PFSK-1 (cell line): ENCODE measurements at regions not wholly inside any gene's neighbourhood (a gene's known extent, or its start where the extent isn't known, plus 50 kb on each side); places are given as distances from the start of the nearest gene placed in this dataset.

ENCODE experiments used
- FOXP2 ChIP-seq: optimal IDR thresholded peaks from 2 replicates; pipeline ENCODE3; 2011; ENCODE audit warnings: borderline replicate concordance, control low read depth, inconsistent platforms; ENCODE audit not compliant: insufficient read depth; ENCODE audit errors: extremely low read length, extremely low read depth
- POLR2AphosphoS5 ChIP-seq: IDR thresholded peaks from 2 replicates; pipeline ENCODE4 v1.6.1; 2012; ENCODE audit warnings: low read depth, mild to moderate bottlenecking, control low read depth, low read length, moderate library complexity
- SIN3A ChIP-seq: IDR thresholded peaks from 2 replicates; pipeline ENCODE4 v1.6.1; 2012; ENCODE audit warnings: mild to moderate bottlenecking, low read length, moderate library complexity, borderline replicate concordance; ENCODE audit not compliant: insufficient read depth
- TAF1 ChIP-seq: IDR thresholded peaks from 2 replicates; pipeline ENCODE4 v1.6.1; 2012; ENCODE audit warnings: low read length, control low read depth, borderline replicate concordance; ENCODE audit not compliant: insufficient read depth
- TF ChIP-seq, protein P1 (sequence below), 2 experiments: IDR thresholded peaks; 2 replicates each; pipeline versions ENCODE4 v1.6.1 to v1.8.0; 2011 to 2012; ENCODE audit warnings: low read depth in 2 of 2, low read length in 2 of 2, control low read depth in 1 of 2, inconsistent platforms in 1 of 2, mild to moderate bottlenecking in 1 of 2, moderate library complexity in 1 of 2; ENCODE audit not compliant: insufficient read depth in 1 of 2

DNA sequence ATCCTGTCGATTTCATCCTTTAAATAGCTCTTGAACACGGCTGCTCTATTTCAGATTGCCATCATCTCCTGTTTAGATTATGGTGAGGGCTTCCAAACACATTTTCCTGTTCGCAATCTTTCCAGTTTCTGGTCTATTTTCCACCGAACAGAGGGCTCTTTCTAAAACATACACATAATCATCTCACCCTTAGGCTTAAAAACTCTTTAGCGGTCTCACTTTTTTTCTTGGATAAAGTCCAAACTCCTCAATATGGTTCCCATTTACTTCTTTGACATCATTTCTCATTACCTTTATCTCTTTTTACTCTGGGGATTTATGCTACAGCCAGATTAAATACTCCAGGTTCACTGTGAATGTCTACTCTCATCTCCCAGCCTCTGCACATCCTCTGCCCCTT lies 103.4 kb upstream of the STMND1 start:
- TF ChIP-seq, protein P1, sequence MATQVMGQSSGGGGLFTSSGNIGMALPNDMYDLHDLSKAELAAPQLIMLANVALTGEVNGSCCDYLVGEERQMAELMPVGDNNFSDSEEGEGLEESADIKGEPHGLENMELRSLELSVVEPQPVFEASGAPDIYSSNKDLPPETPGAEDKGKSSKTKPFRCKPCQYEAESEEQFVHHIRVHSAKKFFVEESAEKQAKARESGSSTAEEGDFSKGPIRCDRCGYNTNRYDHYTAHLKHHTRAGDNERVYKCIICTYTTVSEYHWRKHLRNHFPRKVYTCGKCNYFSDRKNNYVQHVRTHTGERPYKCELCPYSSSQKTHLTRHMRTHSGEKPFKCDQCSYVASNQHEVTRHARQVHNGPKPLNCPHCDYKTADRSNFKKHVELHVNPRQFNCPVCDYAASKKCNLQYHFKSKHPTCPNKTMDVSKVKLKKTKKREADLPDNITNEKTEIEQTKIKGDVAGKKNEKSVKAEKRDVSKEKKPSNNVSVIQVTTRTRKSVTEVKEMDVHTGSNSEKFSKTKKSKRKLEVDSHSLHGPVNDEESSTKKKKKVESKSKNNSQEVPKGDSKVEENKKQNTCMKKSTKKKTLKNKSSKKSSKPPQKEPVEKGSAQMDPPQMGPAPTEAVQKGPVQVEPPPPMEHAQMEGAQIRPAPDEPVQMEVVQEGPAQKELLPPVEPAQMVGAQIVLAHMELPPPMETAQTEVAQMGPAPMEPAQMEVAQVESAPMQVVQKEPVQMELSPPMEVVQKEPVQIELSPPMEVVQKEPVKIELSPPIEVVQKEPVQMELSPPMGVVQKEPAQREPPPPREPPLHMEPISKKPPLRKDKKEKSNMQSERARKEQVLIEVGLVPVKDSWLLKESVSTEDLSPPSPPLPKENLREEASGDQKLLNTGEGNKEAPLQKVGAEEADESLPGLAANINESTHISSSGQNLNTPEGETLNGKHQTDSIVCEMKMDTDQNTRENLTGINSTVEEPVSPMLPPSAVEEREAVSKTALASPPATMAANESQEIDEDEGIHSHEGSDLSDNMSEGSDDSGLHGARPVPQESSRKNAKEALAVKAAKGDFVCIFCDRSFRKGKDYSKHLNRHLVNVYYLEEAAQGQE (IDR thresholded peaks at IDR 0.05; ENCODE audit: insufficient read depth in 1 of 2, low read depth in 2 of 2, low read length in 2 of 2): no peak
- TF ChIP-seq POLR2AphosphoS5 (no peak), TAF1 (no peak), SIN3A (no peak), FOXP2 (no peak)

DNA sequence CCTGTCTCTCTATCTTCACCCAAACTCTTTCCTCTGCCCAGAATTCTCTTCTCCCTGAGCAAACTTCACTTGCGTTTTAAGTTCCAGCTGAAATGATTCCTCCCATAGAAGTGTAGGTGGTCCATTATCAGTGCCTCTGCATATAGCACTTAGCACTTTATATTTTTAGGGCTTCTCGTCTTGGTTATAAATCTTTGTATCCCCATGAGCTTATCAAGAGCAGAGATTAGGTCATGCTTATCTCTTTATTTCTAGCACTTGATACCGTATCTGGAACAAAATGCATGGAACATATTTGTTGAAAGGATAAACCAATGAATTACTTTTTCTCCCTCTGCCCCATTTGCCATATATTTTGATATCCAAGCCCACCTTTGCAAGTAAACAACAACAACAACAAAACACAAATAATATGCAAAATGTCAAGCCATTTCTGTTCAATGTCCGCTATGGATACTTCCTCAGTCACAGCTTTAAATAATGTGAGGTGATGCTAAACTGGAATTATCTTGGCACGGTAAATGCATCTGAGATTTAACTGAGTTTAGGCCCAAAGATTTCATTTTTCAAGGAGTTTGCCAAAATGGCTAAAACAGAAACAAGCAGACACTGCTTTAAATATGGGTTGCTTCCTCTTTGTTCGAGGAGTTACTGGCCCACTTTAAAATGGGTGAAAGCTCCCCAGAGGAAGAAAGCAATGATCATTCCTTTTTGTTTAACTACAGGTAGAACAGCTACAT lies 106.2 kb upstream of the STMND1 start:
- TF ChIP-seq SIN3A (no peak), TAF1 (no peak), FOXP2 (no peak), POLR2AphosphoS5 (no peak)
- TF ChIP-seq, protein P1 (IDR thresholded peaks at IDR 0.05; ENCODE audit: insufficient read depth in 1 of 2, low read depth in 2 of 2, low read length in 2 of 2): no peak

DNA sequence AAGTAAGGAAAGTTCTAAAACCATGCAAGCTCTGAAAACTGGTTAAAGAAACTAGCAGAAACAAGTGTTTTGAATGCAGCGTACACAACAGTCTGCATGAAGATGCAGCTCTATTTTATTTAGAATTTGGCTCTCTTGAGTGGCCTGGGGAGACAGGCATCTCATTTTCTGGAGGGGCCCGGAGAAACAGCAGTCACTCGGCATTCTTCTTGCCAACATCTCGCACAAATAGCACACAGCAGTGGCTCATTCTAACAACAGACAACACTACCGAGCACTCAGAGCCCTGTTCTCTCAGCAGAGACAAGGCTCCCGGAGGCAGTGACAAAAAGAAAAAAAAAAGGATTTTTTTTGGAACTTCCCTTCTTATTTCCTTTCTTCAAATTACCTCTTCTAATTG lies 108.5 kb upstream of the STMND1 start:
- TF ChIP-seq POLR2AphosphoS5 (no peak), SIN3A (no peak), FOXP2 (no peak), TAF1 (no peak)
- TF ChIP-seq, protein P1 (IDR thresholded peaks at IDR 0.05; ENCODE audit: insufficient read depth in 1 of 2, low read depth in 2 of 2, low read length in 2 of 2): no peak

DNA sequence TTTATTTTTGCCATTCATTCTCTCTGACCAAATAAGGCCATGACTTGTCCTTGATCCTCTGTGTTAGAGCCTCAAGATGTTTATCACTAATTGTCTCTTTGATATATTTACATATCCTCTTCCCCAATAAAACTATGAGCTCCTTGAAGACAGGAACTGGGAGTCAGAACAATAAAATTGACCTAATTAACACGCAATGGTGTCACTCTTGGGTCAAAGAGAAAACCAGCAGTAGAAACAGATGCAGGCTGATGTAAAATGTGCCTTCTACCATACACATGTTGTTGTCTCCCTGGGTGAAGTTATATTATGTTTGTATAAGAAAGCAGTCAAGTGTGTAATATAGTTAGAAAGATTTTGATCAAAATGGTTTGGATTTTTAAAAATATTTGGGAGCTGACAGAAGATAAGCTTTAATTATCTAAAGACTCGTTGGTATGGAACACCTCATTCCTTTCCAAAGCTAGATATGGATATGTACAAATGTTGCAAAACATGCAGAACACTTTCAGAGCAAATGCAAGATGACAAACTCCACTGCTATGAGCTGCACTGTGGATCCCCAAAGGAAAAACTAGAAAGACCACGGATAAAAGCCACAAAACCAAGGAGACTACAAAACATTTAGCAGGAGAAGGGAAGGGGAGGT lies 109.7 kb upstream of the STMND1 start:
- TF ChIP-seq FOXP2 (no peak), POLR2AphosphoS5 (no peak), TAF1 (no peak)

DNA sequence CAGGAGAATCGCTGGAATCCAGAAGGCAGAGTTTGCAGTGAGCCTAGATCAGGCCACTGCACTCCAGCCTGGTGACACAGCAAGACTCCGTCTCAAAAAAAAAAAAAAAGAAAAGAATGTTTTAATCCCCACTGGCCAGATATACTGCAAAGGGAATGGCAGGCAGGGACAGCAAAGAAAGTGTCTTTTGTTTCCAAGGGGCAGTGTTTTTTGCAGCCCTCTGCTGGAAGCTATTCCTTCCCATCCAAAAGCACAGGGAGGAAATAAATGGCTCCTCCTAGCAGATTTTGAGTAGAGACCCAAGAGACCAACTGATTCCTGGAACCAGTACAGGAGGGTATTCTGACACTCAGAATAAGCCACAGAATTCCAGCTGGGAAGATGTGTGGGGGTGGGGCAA lies 112.5 kb upstream of the STMND1 start:
- no peak for TF ChIP-seq FOXP2
- no peak for TF ChIP-seq SIN3A
- no peak for TF ChIP-seq POLR2AphosphoS5
- no peak for TF ChIP-seq TAF1
- TF ChIP-seq, protein P1 (IDR thresholded peaks at IDR 0.05; ENCODE audit: insufficient read depth in 1 of 2, low read depth in 2 of 2, low read length in 2 of 2): no peak
